Retinal pigment epithelial cell (primary cell): ENCODE measurements at regions not wholly inside any gene's neighbourhood (a gene's known extent, or its start where the extent isn't known, plus 50 kb on each side); places are given as distances from the start of the nearest gene placed in this dataset.
"Not testable (repeated sequence)": the region's sequence is repeated elsewhere in the genome, so short reads cannot be mapped to it uniquely, and the experiment has no call there.

Experiments used
- DNase-seq: peaks from one replicate; pipeline ENCODE4 v3.0.0-alpha.2; 2010; ENCODE audit warnings: low read depth
- H3K4me3 ChIP-seq: 2 replicates; pipeline ENCODE4 v1.5.1; 2011; ENCODE audit warnings: mild to moderate bottlenecking, low read length, control low read depth, moderate library complexity
- CTCF ChIP-seq: conservative IDR thresholded peaks from 2 replicates; pipeline ENCODE4 v1.5.1; 2011; ENCODE audit warnings: low read depth, low read length, control low read depth, inconsistent platforms

GRCh38 chr16:52312716-52313115 lies 234.2 kb downstream of the TOX3 start:
- H3K4me3 ChIP-seq, result no peak overlapping the region
- no peak for DNase-seq
- TF ChIP-seq CTCF, result no peak

GRCh38 chr16:52309446-52310416 lies 237.2 kb downstream of the TOX3 start:
- H3K4me3 ChIP-seq, result no peak overlapping the region
- DNase-seq, result no peak
- no peak for TF ChIP-seq CTCF

DNA sequence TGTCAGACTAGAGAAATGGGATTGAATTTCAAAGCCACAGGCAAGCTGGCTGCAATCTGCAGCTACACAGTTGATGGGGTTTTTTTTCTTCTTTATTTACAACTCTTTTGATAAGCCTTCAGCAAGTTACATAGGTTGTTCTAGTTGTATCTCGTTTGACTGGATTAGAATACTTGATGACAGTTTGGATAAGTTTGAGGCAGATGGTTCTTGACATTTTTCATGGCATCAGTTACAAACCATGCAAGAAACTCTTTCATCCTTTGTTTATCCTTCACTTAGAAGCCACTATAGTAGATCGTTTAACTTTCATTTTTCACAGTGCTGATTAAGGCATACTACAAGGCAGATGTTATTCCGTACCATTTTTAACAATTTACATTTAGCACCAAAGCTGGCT lies 238.9 kb downstream of the TOX3 start:
- no peak overlapping the region for H3K4me3 ChIP-seq
- DNase-seq, result no peak
- no peak for TF ChIP-seq CTCF

DNA sequence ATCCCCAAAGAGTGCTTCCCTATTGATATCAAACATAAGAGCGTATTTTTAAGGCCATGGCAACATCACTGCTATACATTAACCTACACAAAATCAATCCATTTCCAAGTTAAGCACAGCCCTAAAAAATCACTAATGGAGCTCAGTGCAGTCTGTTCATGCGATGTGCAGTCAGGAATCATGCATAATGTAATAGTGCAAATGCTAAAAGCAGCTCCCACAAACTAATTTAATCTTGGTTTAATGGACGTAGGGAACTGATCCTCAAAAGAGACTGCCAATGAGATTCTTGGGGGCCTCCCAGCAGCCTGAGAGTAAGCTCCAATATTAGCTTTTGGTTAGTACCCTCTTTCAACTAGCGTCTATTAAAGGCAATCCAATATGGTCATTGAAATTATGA lies 245.9 kb downstream of the TOX3 start:
- no peak for TF ChIP-seq CTCF

GRCh38 chr16:52298769-52299168 lies 248.2 kb downstream of the TOX3 start:
- H3K4me3 ChIP-seq, result no peak overlapping the region
- DNase-seq, result no peak
- TF ChIP-seq CTCF, result no peak

More for the DNA sequence above, 245.9 kb downstream of the TOX3 start:
- no peak for DNase-seq
- no peak overlapping the region for H3K4me3 ChIP-seq

- not testable (repeated sequence) for DNase-seq
Observed at GRCh38 chr16:52296706-52297315, 250.1 kb downstream of the TOX3 start.

DNA sequence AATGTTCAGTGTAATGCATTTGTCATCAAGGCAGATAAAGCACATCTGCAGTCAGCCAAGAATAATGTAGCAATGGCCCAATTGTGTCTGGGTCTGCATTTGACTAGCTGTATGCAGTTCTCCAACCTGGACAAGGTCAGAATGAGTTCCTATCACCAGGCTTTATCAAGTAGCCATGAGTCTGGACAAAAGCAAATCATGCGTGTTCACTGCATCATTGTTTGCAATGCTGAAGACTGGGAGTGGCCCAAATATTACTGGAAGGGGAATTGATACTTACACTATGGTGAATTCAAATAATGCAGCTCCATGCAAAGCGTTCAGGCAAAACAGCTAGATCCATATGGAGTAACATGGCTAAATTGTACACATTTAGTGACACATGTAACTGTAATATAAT lies 250.9 kb downstream of the TOX3 start:
- DNase-seq, result no peak
- no peak overlapping the region for H3K4me3 ChIP-seq
- no peak for TF ChIP-seq CTCF

More at GRCh38 chr16:52296706-52297315, 250.1 kb downstream of the TOX3 start:
- not testable (repeated sequence) for H3K4me3 ChIP-seq
